B cell (primary cell): ENCODE measurements at regions not wholly inside any gene's neighbourhood (a gene's known extent, or its start where the extent isn't known, plus 50 kb on each side); places are given as distances from the start of the nearest gene placed in this dataset.

Experiments used
- ATAC-seq: fragments of 200-7000 bp; cut with Tn5 transposase; one replicate; pipeline ENCODE4 v1.10.0; 2021; ENCODE audit warnings: low read depth, mild to moderate bottlenecking, moderate number of reproducible peaks, moderate library complexity
- CTCF ChIA-PET: fragments of 350-600 bp; sonication (Branson Sonifier 250); formaldehyde crosslinking; loops from one replicate; lab custom pipeline; 2021; ENCODE audit warnings: antibody characterized with exemption, inconsistent platforms; lab: Charles Lee
- POLR2A ChIA-PET: fragments of 350-600 bp; sonication (Branson Sonifier 250); formaldehyde crosslinking; loops from one replicate; lab custom pipeline; 2021; ENCODE audit warnings: antibody characterized with exemption; lab: Charles Lee
- DNase-seq: peaks from one replicate; pipeline ENCODE4 v3.0.0; 2013
- H2AFZ ChIP-seq: 2 replicates; pipeline ENCODE4 v1.6.1; 2012; ENCODE audit warnings: mild to moderate bottlenecking, low read depth, low read length; ENCODE audit not compliant: insufficient read depth, poor library complexity, severe bottlenecking
- H3K27ac ChIP-seq, 2 donors: 1 replicate in 1 of 2; 2 replicates in 1 of 2; pipeline ENCODE4 v1.5.1; 2012 to 2013; ENCODE audit warnings: low read length in 2 of 2, mild to moderate bottlenecking in 2 of 2, moderate library complexity in 1 of 2
- H3K27me3 ChIP-seq, 4 experiments: fragments of 200-600 bp in 1 of 4; sonication (generic) in 1 of 4; replicated peaks in 1 of 4; 1 replicate in 2 of 4; 2 replicates in 2 of 4; pipeline versions ENCODE4 v1.6.1 to v1.7.0; 2013 to 2016; ENCODE audit warnings: low read length in 3 of 4, mild to moderate bottlenecking in 2 of 4, mixed read lengths in 1 of 4, moderate library complexity in 1 of 4; ENCODE audit not compliant: insufficient read depth in 4 of 4, control insufficient read depth in 3 of 4; ENCODE audit errors: control extremely low read depth in 1 of 4
- H3K36me3 ChIP-seq, 2 experiments: replicated peaks in 1 of 2; 1 replicate in 1 of 2; 2 replicates in 1 of 2; pipeline versions ENCODE4 v1.6.1 to v1.7.1; 2013; ENCODE audit warnings: low read length in 1 of 2; ENCODE audit not compliant: insufficient read depth in 2 of 2, control insufficient read depth in 1 of 2; ENCODE audit errors: control extremely low read depth in 1 of 2, extremely low read depth in 1 of 2
- H3K4me1 ChIP-seq, 2 donors: fragments of 200-600 bp in 1 of 2; sonication (generic) in 1 of 2; 1 replicate in 1 of 2; 2 replicates in 1 of 2; pipeline versions ENCODE4 v1.5.1 to v1.6.1; 2013 to 2017; ENCODE audit warnings: low read length in 2 of 2; ENCODE audit not compliant: control insufficient read depth in 2 of 2, insufficient read depth in 2 of 2
- H3K4me2 ChIP-seq: replicated peaks from 2 replicates; pipeline ENCODE3; 2012; ENCODE audit warnings: mild to moderate bottlenecking, low read depth, low read length; ENCODE audit not compliant: poor library complexity, severe bottlenecking
- H3K4me3 ChIP-seq, 5 experiments: fragments of 200-600 bp in 1 of 5; sonication (generic) in 1 of 5; 1 replicate in 3 of 5; 2 replicates in 2 of 5; pipeline versions ENCODE4 v1.5.1 to v1.7.0; 2011 to 2016; ENCODE audit warnings: low read length in 4 of 5, mild to moderate bottlenecking in 4 of 5, low read depth in 2 of 5, control low read depth in 1 of 5, moderate library complexity in 1 of 5; ENCODE audit not compliant: insufficient read depth in 1 of 5; ENCODE audit errors: control extremely low read depth in 1 of 5, extremely low read depth in 1 of 5
- H3K79me2 ChIP-seq: fragments of 200-600 bp; sonication (generic); one replicate; pipeline ENCODE4 v1.6.0; 2016; ENCODE audit warnings: low read length; ENCODE audit not compliant: control insufficient read depth, insufficient read depth
- H3K9ac ChIP-seq: fragments of 200-600 bp; sonication (generic); 2 replicates; pipeline ENCODE4 v1.6.1; 2017; ENCODE audit warnings: mild to moderate bottlenecking, low read length, moderate library complexity
- H3K9me3 ChIP-seq, 3 donors: one replicate each; pipeline versions ENCODE4 v1.6.1 to v1.7.1; 2013; ENCODE audit warnings: low read length in 2 of 3; ENCODE audit not compliant: control insufficient read depth in 2 of 3, insufficient read depth in 1 of 3; ENCODE audit errors: control extremely low read depth in 1 of 3
- H4K20me1 ChIP-seq: 2 replicates; pipeline ENCODE4 v1.6.0; 2012; ENCODE audit warnings: mild to moderate bottlenecking, low read length; ENCODE audit not compliant: insufficient read depth, control insufficient read depth, poor library complexity, severe bottlenecking
- H3K27ac Mint-ChIP-seq: one replicate; pipeline ENCODE4 v1.8.0; 2021; ENCODE audit warnings: mixed read lengths
- H3K27me3 Mint-ChIP-seq: one replicate; pipeline ENCODE4 v1.8.0; 2021; ENCODE audit warnings: mixed read lengths
- H3K4me1 Mint-ChIP-seq: one replicate; pipeline ENCODE4 v1.8.0; 2021; ENCODE audit warnings: mixed read lengths
- H3K4me3 Mint-ChIP-seq: one replicate; pipeline ENCODE4 v1.8.0; 2021; ENCODE audit warnings: mixed read lengths
- H3K9me3 Mint-ChIP-seq: one replicate; pipeline ENCODE4 v1.8.0; 2022; ENCODE audit warnings: mixed read lengths; ENCODE audit not compliant: insufficient read depth
- CTCF ChIP-seq: fragments of 200-600 bp; IDR thresholded peaks from one replicate; pipeline ENCODE4 v1.8.0; 2022; ENCODE audit warnings: antibody characterized with exemption, mild to moderate bottlenecking
- EZH2 ChIP-seq: IDR thresholded peaks from 2 replicates; pipeline ENCODE4 v1.6.1; 2012; ENCODE audit warnings: borderline replicate concordance, low read depth, mild to moderate bottlenecking, moderate library complexity, low read length; ENCODE audit not compliant: insufficient read depth, poor library complexity, severe bottlenecking
- WGBS: methylation state at CpG from one replicate; pipeline ENCODE4 v1.1.5; 2013; ENCODE audit warnings: missing lambda C conversion rate; ENCODE audit not compliant: insufficient coverage; 5-methylcytosine and 5-hydroxymethylcytosine counted together
- intact Hi-C: fragments of 100-400 bp; cut with micrococcal nuclease; formaldehyde crosslinking; loops from one replicate; pipeline ENCODE4 v1.10.0; 2022

DNA sequence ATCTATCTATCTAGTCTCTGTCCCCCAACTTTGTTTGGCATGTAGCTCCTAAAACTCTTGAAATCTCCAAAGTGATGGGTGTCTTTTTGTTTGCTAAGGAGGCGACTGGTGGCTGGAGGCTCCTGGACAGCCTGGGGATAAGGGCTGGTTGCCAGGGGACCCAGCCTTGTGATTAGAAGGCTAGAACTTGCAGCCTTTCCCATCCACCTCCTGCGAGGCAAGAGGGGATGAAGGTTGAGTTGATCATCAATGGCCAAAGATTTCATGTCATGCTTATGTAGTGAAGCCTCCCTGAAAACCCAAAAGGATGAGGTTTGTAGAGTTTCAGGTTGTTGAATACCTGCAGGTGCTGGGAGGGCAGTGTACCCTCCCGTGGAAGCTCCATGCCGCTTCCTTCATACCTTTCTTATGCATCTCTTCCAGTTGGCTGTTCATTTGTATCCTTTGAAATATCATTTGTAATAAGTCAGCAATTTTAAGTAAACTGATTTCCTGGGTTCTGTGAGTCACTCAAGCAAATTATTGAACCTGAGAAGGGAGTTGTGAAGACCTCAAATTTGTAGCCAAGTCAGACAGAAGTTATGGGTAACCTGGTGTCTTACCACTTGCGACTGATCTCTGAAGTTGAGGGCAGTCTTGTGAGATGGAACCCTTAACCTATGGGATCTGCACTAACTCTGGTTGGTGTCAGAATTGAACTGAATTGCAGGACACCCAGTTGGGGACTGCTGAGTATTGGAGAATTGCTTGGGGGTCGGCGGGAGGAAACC is 202.4 kb downstream of the SEC14L1 start:
- Histone ChIP-seq H3K4me2 (peak overlapping the region; percentile 60), H3K4me1 (peaks cover 24 to 27% of the 10 kb centered on the region in 2 donors), H3K9ac (peak overlapping the region; percentile 24), H3K36me3 (no peaks in the 10 kb centered on the region), H2AFZ (peak overlapping the region; percentile 0), H3K27me3 (no peaks in the 10 kb centered on the region), H3K27ac (peak overlapping the region in 1 of 2 donors; percentile 70), H3K79me2 (no peaks in the 10 kb centered on the region), H4K20me1 (no peaks in the 10 kb centered on the region), H3K9me3 (no peaks in the 10 kb centered on the region), H3K4me3 (no peak overlapping the region)
- Mint-ChIP-seq H3K27me3 (no peaks in the 10 kb centered on the region), H3K27ac (no peak overlapping the region), H3K9me3 (no peaks in the 10 kb centered on the region), H3K4me1 (peaks cover 32% of the 10 kb centered on the region), H3K4me3 (peak overlapping the region; percentile 42)
- CTCF ChIA-PET, result interaction anchor here (0.6 to 0.9 kb wide), 4 partner anchors 11 to 152 kb away, joined by 3 read pairs; no protein-coding TSS in a partner anchor
- no peak for TF ChIP-seq CTCF
- no peak for TF ChIP-seq EZH2
- POLR2A ChIA-PET, result no interaction called here
- no peak for ATAC-seq
- WGBS, result 66% methylated on average over 3 of the region's 7 CpGs
- no peak for DNase-seq
- intact Hi-C loops, result no loop called here

DNA sequence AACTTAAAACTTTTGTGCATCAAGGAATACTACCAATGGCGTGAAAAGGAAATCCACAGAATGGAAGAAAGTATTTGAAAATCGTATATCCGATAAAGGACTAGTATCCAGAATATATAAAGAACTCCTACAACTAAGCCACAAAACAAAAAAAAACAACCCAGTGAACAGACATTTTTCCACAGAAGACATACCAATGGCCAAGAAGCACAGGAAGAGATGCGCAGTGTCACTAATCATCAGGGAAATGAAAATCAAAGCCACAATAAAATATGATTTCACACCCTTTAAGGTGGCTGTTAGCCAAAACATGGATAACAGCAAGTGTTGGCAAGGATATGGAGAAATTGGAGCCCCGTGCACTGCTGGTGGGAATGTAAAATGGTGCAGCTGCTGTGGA is 203.3 kb downstream of the SEC14L1 start:
- Mint-ChIP-seq H3K9me3 (no peaks in the 10 kb centered on the region), H3K27ac (no peak overlapping the region), H3K27me3 (no peaks in the 10 kb centered on the region), H3K4me3 (no peak overlapping the region), H3K4me1 (peaks cover 29% of the 10 kb centered on the region)
- Histone ChIP-seq H3K27ac (no peak overlapping the region), H3K9ac (no peak overlapping the region), H3K4me1 (peaks cover 24 to 27% of the 10 kb centered on the region in 2 donors), H3K9me3 (no peaks in the 10 kb centered on the region), H3K79me2 (no peaks in the 10 kb centered on the region), H3K4me3 (no peak overlapping the region), H3K4me2 (no peak overlapping the region), H4K20me1 (no peaks in the 10 kb centered on the region), H3K27me3 (no peaks in the 10 kb centered on the region), H3K36me3 (no peaks in the 10 kb centered on the region), H2AFZ (no peak overlapping the region)
- TF ChIP-seq CTCF (no peak), EZH2 (no peak)
- no CpG with 5 or more reads among the region's 5 CpGs for WGBS
- DNase-seq (no peak), ATAC-seq (no peak)
- ChIA-PET POLR2A (no interaction called here), CTCF (interaction anchor here (0.9 kb wide), 1 partner anchor 17 kb away, joined by 3 read pairs; no protein-coding TSS in a partner anchor)
- intact Hi-C loops, result no loop called here
